CD4-positive, alpha-beta T cell treated with Interleukin-17A for 4 hours (primary cell): ENCODE measurements at regions not wholly inside any gene's neighbourhood (a gene's known extent, or its start where the extent isn't known, plus 50 kb on each side); places are given as distances from the start of the nearest gene placed in this dataset.
"Not testable (repeated sequence)": the region's sequence is repeated elsewhere in the genome, so short reads cannot be mapped to it uniquely, and the experiment has no call there.

Experiments used
- DNase-seq: peaks from one replicate; pipeline ENCODE4 v3.0.0-alpha.2; 2020; ENCODE audit warnings: mixed read lengths

GRCh38 chr5:17831279-17831678 lies 197.0 kb downstream of the TAF11L14 start:
- no peak for DNase-seq

GRCh38 chr5:17832949-17833745 lies 198.9 kb downstream of the TAF11L14 start:
- no peak for DNase-seq

DNA sequence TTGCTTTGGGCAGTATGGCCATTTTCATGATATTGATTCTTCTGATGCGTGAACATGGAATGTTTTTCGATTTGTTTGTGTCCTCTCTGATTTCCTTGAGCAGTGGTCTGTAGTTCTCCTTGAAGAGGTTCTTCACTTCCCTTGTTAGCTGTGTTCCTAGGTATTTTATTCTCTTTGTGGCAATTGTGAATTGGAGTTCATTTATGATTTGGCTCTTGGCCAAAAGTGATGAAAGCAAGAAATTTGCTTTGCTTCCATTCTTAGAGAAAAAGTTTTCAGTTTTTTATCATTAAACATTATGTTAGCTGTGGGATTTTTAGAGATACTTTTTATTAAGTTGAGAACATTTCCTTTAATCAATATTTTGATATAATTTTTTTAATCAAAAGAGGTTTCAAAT lies 203.5 kb downstream of the TAF11L14 start:
- no peak for DNase-seq

- no peak for DNase-seq
Observed at GRCh38 chr5:17838469-17838868, 204.2 kb downstream of the TAF11L14 start.

DNA sequence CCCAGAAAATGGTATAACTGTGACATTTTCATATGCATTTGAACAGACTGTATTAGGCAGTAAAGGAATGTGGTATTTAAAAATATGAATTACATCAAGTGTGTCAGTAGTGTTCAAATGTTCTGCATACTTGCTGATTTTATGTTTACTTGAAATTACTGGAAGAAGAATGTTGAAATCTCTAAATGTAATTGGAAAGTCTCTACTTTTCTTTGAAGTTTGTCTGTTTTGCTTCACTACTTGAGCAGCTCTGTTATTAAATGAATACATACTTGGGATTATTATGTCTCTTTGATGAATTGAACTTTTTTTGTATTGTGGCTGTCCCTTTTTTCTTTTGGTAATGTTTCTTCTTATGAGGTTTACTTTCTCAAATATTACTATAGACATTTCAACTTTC lies 205.6 kb downstream of the TAF11L14 start:
- DNase-seq = no peak

DNA sequence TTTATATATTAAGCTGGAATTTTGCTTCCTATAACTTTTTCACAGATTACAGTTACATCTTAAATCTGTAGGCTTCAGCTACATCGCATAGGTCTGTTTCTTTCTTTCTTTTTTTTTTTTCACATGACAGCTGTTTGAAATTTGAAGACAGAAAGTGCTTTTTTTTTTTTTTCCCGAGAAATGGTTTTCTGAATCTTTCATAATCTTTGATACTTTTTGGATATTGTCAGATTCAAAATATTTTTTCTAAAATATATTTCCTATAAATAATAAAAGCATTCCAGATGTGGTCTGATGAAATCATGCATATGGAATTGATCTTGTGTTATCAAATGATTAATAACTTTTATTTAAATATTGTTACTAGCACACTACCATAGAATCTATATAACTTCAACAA lies 212.2 kb downstream of the TAF11L14 start:
- no peak for DNase-seq

- DNase-seq = no peak
Observed at GRCh38 chr5:17847286-17847685, 213.0 kb downstream of the TAF11L14 start.

DNA sequence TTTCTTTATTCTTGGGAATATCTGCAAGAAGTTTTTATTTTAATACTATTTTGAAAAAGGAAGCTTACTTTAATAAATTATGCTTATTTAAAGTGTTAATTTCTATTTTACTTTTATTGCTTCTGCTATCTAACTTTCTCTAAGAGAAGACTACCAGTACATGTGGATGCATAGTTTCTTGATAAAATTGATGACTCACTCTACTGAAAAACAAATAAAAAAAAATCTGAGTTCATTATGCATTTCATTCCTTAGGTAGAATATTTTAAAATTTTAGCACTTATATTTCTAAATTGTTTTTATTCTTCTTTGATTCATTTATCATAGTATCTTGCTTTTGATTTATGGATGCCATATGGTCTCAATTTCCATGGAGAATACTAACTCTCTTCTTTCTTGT lies 217.9 kb downstream of the TAF11L14 start:
- DNase-seq = no peak

GRCh38 chr5:17852740-17853139 lies 218.5 kb downstream of the TAF11L14 start:
- DNase-seq = no peak

GRCh38 chr5:17854901-17855300 lies 220.6 kb downstream of the TAF11L14 start:
- DNase-seq = no peak

- DNase-seq = no peak
Observed at GRCh38 chr5:17860660-17861315, 226.5 kb downstream of the TAF11L14 start.

GRCh38 chr5:17864903-17865302 lies 230.6 kb downstream of the TAF11L14 start:
- not testable (repeated sequence) for DNase-seq

GRCh38 chr5:17865966-17866365 lies 231.7 kb downstream of the TAF11L14 start:
- DNase-seq = not testable (repeated sequence)

- no peak for DNase-seq
Observed at GRCh38 chr5:17872204-17872603, 237.9 kb downstream of the TAF11L14 start.

GRCh38 chr5:17878541-17878940 lies 244.3 kb downstream of the TAF11L14 start:
- DNase-seq = no peak

- DNase-seq = no peak
Observed at GRCh38 chr5:17879276-17879675, 245.0 kb downstream of the TAF11L14 start.

DNA sequence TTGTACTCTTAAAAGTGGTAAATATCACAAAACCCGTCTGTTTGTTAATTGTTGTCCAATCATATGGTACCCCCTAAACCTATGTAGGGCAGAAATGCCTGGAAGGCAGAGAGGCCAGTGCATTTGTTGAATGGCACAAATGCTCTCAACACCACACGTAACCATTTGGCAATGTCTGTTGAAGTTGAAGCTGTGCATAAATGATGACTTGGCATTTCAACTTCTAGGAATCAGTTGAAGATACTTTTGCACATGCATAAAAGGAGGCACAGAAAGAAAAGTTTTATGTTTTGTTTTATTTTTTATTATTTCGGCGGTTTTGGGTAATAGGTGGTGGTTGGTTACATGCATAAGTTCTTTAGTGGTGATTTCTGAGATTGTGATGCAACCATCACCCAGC lies 246.6 kb downstream of the TAF11L14 start:
- DNase-seq = no peak

GRCh38 chr5:17882760-17883488 lies 248.7 kb downstream of the TAF11L14 start:
- DNase-seq = no peak

DNA sequence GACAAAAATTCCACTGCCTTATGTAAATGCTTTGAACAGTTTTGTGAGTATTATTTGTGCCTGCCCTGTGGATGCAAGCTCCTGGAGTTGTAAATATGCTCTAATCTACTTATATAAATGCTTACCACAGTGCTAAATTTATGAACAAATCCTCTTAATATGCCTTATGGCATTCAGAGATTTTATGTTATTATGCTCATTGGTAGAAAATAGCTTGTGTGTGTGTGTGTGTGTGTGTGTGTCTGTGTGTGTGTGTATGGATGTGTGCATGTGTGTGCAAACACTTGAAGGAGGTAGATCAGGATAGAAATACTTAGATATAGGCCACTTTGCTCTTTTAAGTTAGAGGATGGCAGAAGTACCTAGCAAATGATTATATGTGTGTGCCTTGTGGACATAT lies 253.9 kb downstream of the TAF11L14 start:
- no peak for DNase-seq

DNA sequence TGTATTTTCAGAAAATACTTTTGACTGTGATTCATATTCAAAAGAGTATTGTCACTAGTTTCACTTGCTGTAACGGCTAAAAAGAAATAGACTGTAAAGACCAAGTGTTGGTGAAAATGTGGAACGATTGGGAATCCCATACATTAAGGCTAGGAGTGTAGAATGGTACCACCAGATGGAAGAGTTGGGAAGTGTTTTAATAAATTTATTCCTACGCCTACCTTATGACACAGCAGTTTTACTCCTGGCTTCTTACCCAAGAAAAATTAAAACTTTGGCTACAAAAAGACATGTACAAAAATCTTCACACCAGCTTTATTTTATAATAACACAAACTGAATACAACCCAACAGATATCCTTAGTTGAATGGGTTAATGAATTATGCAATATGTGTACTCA lies 256.2 kb downstream of the TAF11L14 start:
- DNase-seq = no peak

GRCh38 chr5:17891881-17892280 lies 257.6 kb downstream of the TAF11L14 start:
- DNase-seq = no peak

- no peak for DNase-seq
Observed at GRCh38 chr5:17893026-17893635, 258.9 kb downstream of the TAF11L14 start.

GRCh38 chr5:17895288-17896033 lies 261.2 kb downstream of the TAF11L14 start:
- DNase-seq = no peak
